H9 (cell line): ENCODE measurements at regions not wholly inside any gene's neighbourhood (a gene's known extent, or its start where the extent isn't known, plus 50 kb on each side); places are given as distances from the start of the nearest gene placed in this dataset.

Source experiments
- DNase-seq: peaks from one replicate; pipeline ENCODE4 v3.0.0-alpha.2; 2017
- H2AFZ ChIP-seq: one replicate; pipeline ENCODE4 v1.6.1; 2013; ENCODE audit warnings: mild to moderate bottlenecking, low read length, control low read depth, moderate library complexity
- H2AK5ac ChIP-seq: 2 replicates; pipeline ENCODE4 v1.6.1; 2013; ENCODE audit warnings: low read length, control low read depth, mixed read lengths; ENCODE audit not compliant: insufficient read length
- H2BK120ac ChIP-seq: one replicate; pipeline ENCODE4 v1.6.1; 2013; ENCODE audit warnings: low read depth, mild to moderate bottlenecking, low read length, control low read depth, inconsistent platforms; ENCODE audit not compliant: poor library complexity, severe bottlenecking
- H2BK12ac ChIP-seq: 2 replicates; pipeline ENCODE4 v1.6.1; 2013; ENCODE audit warnings: low read length, control low read depth, mixed read lengths, low read depth; ENCODE audit not compliant: insufficient read length
- H2BK15ac ChIP-seq: 2 replicates; pipeline ENCODE4 v1.6.1; 2013; ENCODE audit warnings: low read depth, low read length, control low read depth
- H2BK20ac ChIP-seq: one replicate; pipeline ENCODE4 v1.6.1; 2013; ENCODE audit warnings: low read depth, mild to moderate bottlenecking, low read length, control low read depth, inconsistent platforms; ENCODE audit not compliant: poor library complexity, severe bottlenecking
- H2BK5ac ChIP-seq: 2 replicates; pipeline ENCODE4 v1.6.1; 2013; ENCODE audit warnings: low read length, control low read depth, mixed read lengths; ENCODE audit not compliant: insufficient read length
- H3K14ac ChIP-seq: 2 replicates; pipeline ENCODE4 v1.6.1; 2013; ENCODE audit warnings: low read length, control low read depth; ENCODE audit not compliant: insufficient read depth
- H3K18ac ChIP-seq: 2 replicates; pipeline ENCODE4 v1.6.1; 2013; ENCODE audit warnings: low read depth, mild to moderate bottlenecking, mixed read lengths, low read length, control low read depth; ENCODE audit not compliant: insufficient read length
- H3K23ac ChIP-seq: 2 replicates; pipeline ENCODE4 v1.6.1; 2013; ENCODE audit warnings: low read length, control low read depth, mixed read lengths, low read depth; ENCODE audit not compliant: insufficient read length
- H3K23me2 ChIP-seq: 2 replicates; pipeline ENCODE4 v1.6.1; 2013; ENCODE audit warnings: low read depth, mild to moderate bottlenecking, mixed read lengths, low read length, control low read depth; ENCODE audit not compliant: insufficient read length, poor library complexity, severe bottlenecking
- H3K27ac ChIP-seq: 2 replicates; pipeline ENCODE4 v1.5.1; 2013; ENCODE audit warnings: low read length, control low read depth, mixed read lengths, low read depth; ENCODE audit not compliant: insufficient read length
- H3K27me3 ChIP-seq: 2 replicates; pipeline ENCODE4 v1.6.1; 2013; ENCODE audit warnings: low read length, control low read depth, inconsistent platforms; ENCODE audit not compliant: insufficient read depth
- H3K4ac ChIP-seq: 2 replicates; pipeline ENCODE4 v1.6.1; 2013; ENCODE audit warnings: low read depth, mild to moderate bottlenecking, control low read depth, inconsistent platforms, low read length, moderate library complexity
- H3K4me1 ChIP-seq: 2 replicates; pipeline ENCODE4 v1.6.1; 2013; ENCODE audit warnings: low read length, control low read depth, inconsistent platforms; ENCODE audit not compliant: insufficient read depth
- H3K4me2 ChIP-seq: 2 replicates; pipeline ENCODE4 v1.6.1; 2013; ENCODE audit warnings: low read length, control low read depth, mixed read lengths; ENCODE audit not compliant: insufficient read length, insufficient read depth
- H3K56ac ChIP-seq: 2 replicates; pipeline ENCODE4 v1.6.1; 2013; ENCODE audit warnings: low read depth, mild to moderate bottlenecking, mixed read lengths, low read length, control low read depth; ENCODE audit not compliant: insufficient read length
- H3K79me1 ChIP-seq: 2 replicates; pipeline ENCODE4 v1.6.1; 2013; ENCODE audit warnings: low read depth, mild to moderate bottlenecking, moderate library complexity, low read length, control low read depth, inconsistent platforms; ENCODE audit not compliant: insufficient read depth, poor library complexity, severe bottlenecking
- H3K79me2 ChIP-seq: 2 replicates; pipeline ENCODE4 v1.6.1; 2013; ENCODE audit warnings: low read length, control low read depth, inconsistent platforms; ENCODE audit not compliant: insufficient read depth
- H3K9ac ChIP-seq: 2 replicates; pipeline ENCODE4 v1.6.1; 2013; ENCODE audit warnings: low read length, control low read depth, mixed read lengths; ENCODE audit not compliant: insufficient read length; ENCODE audit errors: extremely low read depth
- H3K9me3 ChIP-seq: one replicate; pipeline ENCODE4 v1.6.1; 2013; ENCODE audit warnings: low read depth, low read length, inconsistent platforms; ENCODE audit not compliant: control insufficient read depth
- H3T11ph ChIP-seq: one replicate; pipeline ENCODE4 v1.6.1; 2013; ENCODE audit warnings: mild to moderate bottlenecking, low read length, control low read depth, inconsistent platforms
- H4K20me1 ChIP-seq: one replicate; pipeline ENCODE4 v1.6.1; 2013; ENCODE audit not compliant: control insufficient read depth, insufficient read length, insufficient read depth
- H4K5ac ChIP-seq: 2 replicates; pipeline ENCODE4 v1.6.1; 2013; ENCODE audit warnings: low read depth, mild to moderate bottlenecking, mixed read lengths, low read length, control low read depth; ENCODE audit not compliant: insufficient read length
- H4K8ac ChIP-seq: replicated peaks from 2 replicates; pipeline ENCODE4 v1.6.1; 2013; ENCODE audit warnings: low read length, control low read depth, mixed read lengths, low read depth; ENCODE audit not compliant: insufficient read length
- H4K91ac ChIP-seq: 2 replicates; pipeline ENCODE4 v1.6.1; 2013; ENCODE audit warnings: low read depth, mild to moderate bottlenecking, moderate library complexity, mixed read lengths, low read length, control low read depth; ENCODE audit not compliant: insufficient read length
- H3K27ac Mint-ChIP-seq, 3 experiments: 2 replicates in 2 of 3; 3 replicates in 1 of 3; pipeline ENCODE4 v1.8.0; 2020 to 2021; ENCODE audit warnings: mixed read lengths in 3 of 3, mild to moderate bottlenecking in 1 of 3, moderate library complexity in 1 of 3
- H3K27me3 Mint-ChIP-seq: 2 replicates; pipeline ENCODE4 v1.8.0; 2021; ENCODE audit warnings: low read depth, mild to moderate bottlenecking, moderate library complexity, mixed read lengths
- H3K36me3 Mint-ChIP-seq, 3 experiments: 2 replicates in 2 of 3; 3 replicates in 1 of 3; pipeline ENCODE4 v1.8.0; 2020 to 2021; ENCODE audit warnings: low read depth in 3 of 3, mixed read lengths in 3 of 3; ENCODE audit not compliant: insufficient read depth in 1 of 3
- H3K4me1 Mint-ChIP-seq, 2 experiments: 2 replicates each; pipeline ENCODE4 v1.8.0; 2020; ENCODE audit warnings: mixed read lengths in 2 of 2
- H3K4me3 Mint-ChIP-seq, 2 experiments: 2 replicates in 1 of 2; 3 replicates in 1 of 2; pipeline ENCODE4 v1.8.0; 2020 to 2021; ENCODE audit warnings: mild to moderate bottlenecking in 2 of 2, mixed read lengths in 2 of 2, moderate library complexity in 1 of 2
- H3K9me3 Mint-ChIP-seq, 2 experiments: 2 replicates in 1 of 2; 3 replicates in 1 of 2; pipeline ENCODE4 v1.8.0; 2020; ENCODE audit warnings: mild to moderate bottlenecking in 2 of 2, mixed read lengths in 2 of 2, moderate library complexity in 1 of 2
- WGBS: extraction: QIAGEN DNeasy Blood & Tissue Kit; methylation state at CpG from one replicate; pipeline ENCODE4 v1.1.7; 2013; ENCODE audit warnings: missing lambda C conversion rate, low lambda C conversion rate, mixed read lengths; ENCODE audit not compliant: insufficient read length; ENCODE audit errors: extremely low coverage; 5-methylcytosine and 5-hydroxymethylcytosine counted together
- TF ChIP-seq, protein P1 (sequence below): fragments of 200-600 bp; sonication (generic); conservative IDR thresholded peaks from 3 replicates; pipeline ENCODE4 v1.8.0; 2021; ENCODE audit warnings: antibody characterized with exemption, mild to moderate bottlenecking

DNA sequence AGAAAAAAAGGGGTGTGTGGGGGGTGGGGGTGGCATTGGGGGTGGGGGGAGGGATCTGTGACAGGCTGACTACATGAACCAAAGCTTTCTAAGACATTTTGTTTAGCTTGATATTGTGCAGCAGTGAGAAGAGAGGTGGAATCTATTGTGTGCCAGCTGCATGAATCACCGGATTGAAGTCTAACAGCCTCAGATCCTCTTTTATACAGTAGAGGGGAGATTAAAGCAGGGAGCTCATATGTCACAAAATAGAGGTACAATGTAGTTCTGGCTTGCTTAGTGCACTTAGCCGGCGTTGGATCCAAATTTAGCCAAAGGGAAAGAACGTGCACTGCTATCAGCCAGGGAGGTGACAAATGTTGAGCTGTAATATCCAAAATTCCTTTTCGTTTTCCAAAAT, 404.2 kb upstream of the CITED2 start:
- H4K8ac ChIP-seq: no peak overlapping the region
- no peak overlapping the region for H3K4ac ChIP-seq
- H2BK12ac ChIP-seq: no peak overlapping the region
- H3K23ac ChIP-seq: no peak overlapping the region
- H3K79me2 ChIP-seq: no peaks in the 10 kb centered on the region
- no peak for DNase-seq
- H2BK20ac ChIP-seq: no peak overlapping the region
- no peak overlapping the region for H3K56ac ChIP-seq
- no peak overlapping the region for H2BK120ac ChIP-seq
- H2BK5ac ChIP-seq: no peak overlapping the region
- no peak overlapping the region for H2BK15ac ChIP-seq
- no peaks in the 10 kb centered on the region for H3K27me3 Mint-ChIP-seq
- H3K9me3 Mint-ChIP-seq: peaks cover under 1 to 3% of the 10 kb centered on the region in 2 experiments; a peak in 2 of 5 replicates
- H3K79me1 ChIP-seq: no peaks in the 10 kb centered on the region
- no peaks in the 10 kb centered on the region for H3K23me2 ChIP-seq
- H3K18ac ChIP-seq: no peak overlapping the region
- H3K14ac ChIP-seq: no peak overlapping the region
- H3K4me3 Mint-ChIP-seq: no peak overlapping the region
- TF ChIP-seq, protein P1, sequence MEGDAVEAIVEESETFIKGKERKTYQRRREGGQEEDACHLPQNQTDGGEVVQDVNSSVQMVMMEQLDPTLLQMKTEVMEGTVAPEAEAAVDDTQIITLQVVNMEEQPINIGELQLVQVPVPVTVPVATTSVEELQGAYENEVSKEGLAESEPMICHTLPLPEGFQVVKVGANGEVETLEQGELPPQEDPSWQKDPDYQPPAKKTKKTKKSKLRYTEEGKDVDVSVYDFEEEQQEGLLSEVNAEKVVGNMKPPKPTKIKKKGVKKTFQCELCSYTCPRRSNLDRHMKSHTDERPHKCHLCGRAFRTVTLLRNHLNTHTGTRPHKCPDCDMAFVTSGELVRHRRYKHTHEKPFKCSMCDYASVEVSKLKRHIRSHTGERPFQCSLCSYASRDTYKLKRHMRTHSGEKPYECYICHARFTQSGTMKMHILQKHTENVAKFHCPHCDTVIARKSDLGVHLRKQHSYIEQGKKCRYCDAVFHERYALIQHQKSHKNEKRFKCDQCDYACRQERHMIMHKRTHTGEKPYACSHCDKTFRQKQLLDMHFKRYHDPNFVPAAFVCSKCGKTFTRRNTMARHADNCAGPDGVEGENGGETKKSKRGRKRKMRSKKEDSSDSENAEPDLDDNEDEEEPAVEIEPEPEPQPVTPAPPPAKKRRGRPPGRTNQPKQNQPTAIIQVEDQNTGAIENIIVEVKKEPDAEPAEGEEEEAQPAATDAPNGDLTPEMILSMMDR: no peak
- no peak overlapping the region for H3K4me2 ChIP-seq
- no peak overlapping the region for H3T11ph ChIP-seq
- no peak overlapping the region for H3K27ac Mint-ChIP-seq
- H3K4me1 ChIP-seq: no peaks in the 10 kb centered on the region
- no peak overlapping the region for H3K9ac ChIP-seq
- H3K9me3 ChIP-seq: no peaks in the 10 kb centered on the region
- peaks cover 37 to 38% of the 10 kb centered on the region in 2 experiments for H3K4me1 Mint-ChIP-seq
- WGBS: no CpG with 5 or more reads among the region's 5 CpGs
- no peak overlapping the region for H4K5ac ChIP-seq
- peaks cover 0 to under 1% (median 0%) of the 10 kb centered on the region in 3 experiments; a peak in 3 of 7 replicates for H3K36me3 Mint-ChIP-seq
- H3K27me3 ChIP-seq: no peaks in the 10 kb centered on the region
- no peak overlapping the region for H2AFZ ChIP-seq
- no peak overlapping the region for H3K27ac ChIP-seq
- no peak overlapping the region for H4K91ac ChIP-seq
- no peak overlapping the region for H2AK5ac ChIP-seq
- no peaks in the 10 kb centered on the region for H4K20me1 ChIP-seq
